ENCODE measurements at regions not wholly inside any gene's neighbourhood (a gene's known extent, or its start where the extent isn't known, plus 50 kb on each side); places are given as distances from the start of the nearest gene placed in this dataset.
"Not testable (repeated sequence)": the region's sequence is repeated elsewhere in the genome, so short reads cannot be mapped to it uniquely, and the experiment has no call there.

- no peak for TF ChIP-seq CTCF (IDR thresholded peaks at IDR 0.05; ENCODE audit: low read depth, low read length)
- H3K4me3 ChIP-seq (ENCODE audit: low read depth, low read length): no peak overlapping the region
Observed at GRCh38 chr7:68407460-68407859, 1190.8 kb upstream of the AUTS2 start.

- no peak for TF ChIP-seq CTCF (IDR thresholded peaks at IDR 0.05; ENCODE audit: low read depth, low read length)
- H3K4me3 ChIP-seq (ENCODE audit: low read depth, low read length): no peak overlapping the region
Observed at GRCh38 chr7:68408873-68409272, 1189.4 kb upstream of the AUTS2 start.

- TF ChIP-seq CTCF (IDR thresholded peaks at IDR 0.05; ENCODE audit: low read depth, low read length): no peak
- H3K4me3 ChIP-seq (ENCODE audit: low read depth, low read length): no peak overlapping the region
Observed at GRCh38 chr7:68409851-68410250, 1188.4 kb upstream of the AUTS2 start.

GRCh38 chr7:68410693-68411092 is 1187.6 kb upstream of the AUTS2 start:
- not testable (repeated sequence) for H3K4me3 ChIP-seq (ENCODE audit: low read depth, low read length)

GRCh38 chr7:68411742-68412141 is 1186.5 kb upstream of the AUTS2 start:
- H3K4me3 ChIP-seq (ENCODE audit: low read depth, low read length): no peak overlapping the region
- no peak for TF ChIP-seq CTCF (IDR thresholded peaks at IDR 0.05; ENCODE audit: low read depth, low read length)

GRCh38 chr7:68414631-68415425 is 1183.4 kb upstream of the AUTS2 start:
- no peak overlapping the region for H3K4me3 ChIP-seq (ENCODE audit: low read depth, low read length)
- TF ChIP-seq CTCF (IDR thresholded peaks at IDR 0.05; ENCODE audit: low read depth, low read length): no peak

GRCh38 chr7:68417002-68417401 is 1181.3 kb upstream of the AUTS2 start:
- TF ChIP-seq CTCF (IDR thresholded peaks at IDR 0.05; ENCODE audit: low read depth, low read length): no peak
- no peak overlapping the region for H3K4me3 ChIP-seq (ENCODE audit: low read depth, low read length)

GRCh38 chr7:68417659-68418058 is 1180.6 kb upstream of the AUTS2 start:
- TF ChIP-seq CTCF (IDR thresholded peaks at IDR 0.05; ENCODE audit: low read depth, low read length): no peak
- no peak overlapping the region for H3K4me3 ChIP-seq (ENCODE audit: low read depth, low read length)
